GM18858 (cell line): ENCODE measurements at regions not wholly inside any gene's neighbourhood (a gene's known extent, or its start where the extent isn't known, plus 50 kb on each side); places are given as distances from the start of the nearest gene placed in this dataset.

Experiments
- ATAC-seq: cut with Tn5 transposase; IDR thresholded peaks from one replicate; pipeline ENCODE4 v1.9.1; 2021; ENCODE audit not compliant: unreplicated experiment

GRCh38 chr22:47822422-47822821 is 1060.0 kb downstream of the TBC1D22A start:
- ATAC-seq: no peak

GRCh38 chr22:47818496-47818895 is 1056.0 kb downstream of the TBC1D22A start:
- ATAC-seq: no peak

GRCh38 chr22:47817380-47817779 is 1054.9 kb downstream of the TBC1D22A start:
- no peak for ATAC-seq

GRCh38 chr22:47816863-47817210 is 1054.4 kb downstream of the TBC1D22A start:
- no peak for ATAC-seq

- ATAC-seq: no peak
These were observed 1053.8 kb downstream of the TBC1D22A start for GRCh38 chr22:47816121-47816862.

- ATAC-seq: no peak
These were observed 1052.0 kb downstream of the TBC1D22A start for GRCh38 chr22:47814474-47814873.

GRCh38 chr22:47813661-47814060 is 1051.2 kb downstream of the TBC1D22A start:
- no peak for ATAC-seq

GRCh38 chr22:47811971-47812370 is 1049.5 kb downstream of the TBC1D22A start:
- ATAC-seq: no peak

GRCh38 chr22:47810505-47811500 is 1048.4 kb downstream of the TBC1D22A start:
- ATAC-seq: no peak

- ATAC-seq: no peak
These were observed 1046.6 kb downstream of the TBC1D22A start for GRCh38 chr22:47808886-47809620.

GRCh38 chr22:47808236-47808635 is 1045.8 kb downstream of the TBC1D22A start:
- ATAC-seq: no peak

GRCh38 chr22:47807506-47807905 is 1045.1 kb downstream of the TBC1D22A start:
- no peak for ATAC-seq

GRCh38 chr22:47806894-47807293 is 1044.4 kb downstream of the TBC1D22A start:
- ATAC-seq: no peak

GRCh38 chr22:47805394-47805935 is 1043.0 kb downstream of the TBC1D22A start:
- no peak for ATAC-seq

- ATAC-seq: no peak
These were observed 1041.8 kb downstream of the TBC1D22A start for GRCh38 chr22:47804281-47804680.

GRCh38 chr22:47802421-47802820 is 1040.0 kb downstream of the TBC1D22A start:
- ATAC-seq: no peak

GRCh38 chr22:47801541-47802245 is 1039.2 kb downstream of the TBC1D22A start:
- no peak for ATAC-seq

GRCh38 chr22:47798229-47798628 is 1035.8 kb downstream of the TBC1D22A start:
- no peak for ATAC-seq

- ATAC-seq: no peak
These were observed 1035.0 kb downstream of the TBC1D22A start for GRCh38 chr22:47797342-47797945.
